SK-N-SH treated with all-trans-retinoic acid at 6 μM for 48 hours (cell line): ENCODE measurements at regions not wholly inside any gene's neighbourhood (a gene's known extent, or its start where the extent isn't known, plus 50 kb on each side); places are given as distances from the start of the nearest gene placed in this dataset.

Source experiments
- ATAC-seq: fragments of 200-7000 bp; cut with Tn5 transposase; 3 replicates; pipeline ENCODE4 v1.9.1; 2020; ENCODE audit warnings: mild to moderate bottlenecking, moderate library complexity
- ARNTL ChIP-seq: fragments of 450-650 bp; formaldehyde crosslinking; IDR thresholded peaks from 2 replicates; pipeline ENCODE4 v1.5.0; 2020; ENCODE audit warnings: low read depth, mild to moderate bottlenecking, moderate library complexity, borderline replicate concordance
- CSDC2 ChIP-seq: fragments of 250-450 bp; sonication (Bioruptor Pico); IDR thresholded peaks from 2 replicates; pipeline ENCODE4 v1.5.0; 2020; ENCODE audit warnings: mild to moderate bottlenecking, moderate library complexity
- ESRRG ChIP-seq: fragments of 250-450 bp; sonication (Bioruptor Pico); IDR thresholded peaks from 2 replicates; pipeline ENCODE4 v1.6.1; 2021; ENCODE audit warnings: mild to moderate bottlenecking
- ISL1 ChIP-seq: fragments of 250-450 bp; sonication (Bioruptor Pico); IDR thresholded peaks from 2 replicates; pipeline ENCODE4 v2.1.2; 2022; ENCODE audit warnings: mild to moderate bottlenecking, moderate library complexity
- OSR1 ChIP-seq: fragments of 250-450 bp; sonication (Bioruptor Pico); IDR thresholded peaks from 2 replicates; pipeline ENCODE4 v1.8.0; 2022; ENCODE audit warnings: moderate library complexity, mild to moderate bottlenecking, inconsistent platforms
- PPARA ChIP-seq: fragments of 250-450 bp; sonication (Bioruptor Pico); IDR thresholded peaks from 2 replicates; pipeline ENCODE4 v1.5.0; 2020; ENCODE audit warnings: mild to moderate bottlenecking, borderline replicate concordance
- RARB ChIP-seq: fragments of 250-450 bp; sonication (Bioruptor Pico); IDR thresholded peaks from 2 replicates; pipeline ENCODE4 v1.8.0; 2021; ENCODE audit warnings: mild to moderate bottlenecking, moderate library complexity
- SNAI2 ChIP-seq: fragments of 250-450 bp; sonication (Bioruptor Pico); IDR thresholded peaks from 2 replicates; pipeline ENCODE4 v1.5.0; 2020; ENCODE audit warnings: mild to moderate bottlenecking, moderate library complexity
- TCF4 ChIP-seq: fragments of 250-450 bp; sonication (Bioruptor Pico); IDR thresholded peaks from 2 replicates; pipeline ENCODE4 v1.8.0; 2021; ENCODE audit warnings: mild to moderate bottlenecking, moderate library complexity, borderline replicate concordance
- TOX ChIP-seq: fragments of 250-450 bp; sonication (Bioruptor Pico); IDR thresholded peaks from 2 replicates; pipeline ENCODE4 v1.8.0; 2021; ENCODE audit warnings: mild to moderate bottlenecking, moderate library complexity, borderline replicate concordance
- ZFP3 ChIP-seq: fragments of 250-450 bp; sonication (Bioruptor Pico); IDR thresholded peaks from 2 replicates; pipeline ENCODE4 v1.5.0; 2020; ENCODE audit warnings: mild to moderate bottlenecking, moderate library complexity
- ZFP30 ChIP-seq: fragments of 450-650 bp; formaldehyde crosslinking; IDR thresholded peaks from 2 replicates; pipeline ENCODE4 v1.5.0; 2022; ENCODE audit warnings: mild to moderate bottlenecking, moderate library complexity
- ZNF565 ChIP-seq: fragments of 450-650 bp; formaldehyde crosslinking; conservative IDR thresholded peaks from 2 replicates; pipeline ENCODE4 v1.5.0; 2020; ENCODE audit warnings: low read depth, mild to moderate bottlenecking, moderate library complexity
- ZNF70 ChIP-seq: fragments of 450-650 bp; formaldehyde crosslinking; IDR thresholded peaks from 2 replicates; pipeline ENCODE4 v1.5.0; 2020; ENCODE audit warnings: mild to moderate bottlenecking, moderate library complexity
- TF ChIP-seq, protein P1 (sequence below): fragments of 250-450 bp; sonication (Bioruptor Pico); IDR thresholded peaks from 2 replicates; pipeline ENCODE4 v1.8.0; 2021; ENCODE audit warnings: low read depth, mild to moderate bottlenecking, moderate library complexity, borderline replicate concordance
- TF ChIP-seq, protein P2 (sequence below): fragments of 250-450 bp; sonication (Bioruptor Pico); IDR thresholded peaks from 2 replicates; pipeline ENCODE4 v1.5.0; 2020; ENCODE audit warnings: mild to moderate bottlenecking, moderate library complexity
- TF ChIP-seq, protein P3 (sequence below): fragments of 250-450 bp; sonication (Bioruptor Pico); IDR thresholded peaks from 2 replicates; pipeline ENCODE4 v1.8.0; 2020; ENCODE audit warnings: mild to moderate bottlenecking, moderate library complexity, borderline replicate concordance
- TF ChIP-seq, protein P4 (sequence below): fragments of 250-450 bp; sonication (Bioruptor Pico); IDR thresholded peaks from 2 replicates; pipeline ENCODE4 v1.5.1; 2021; ENCODE audit warnings: mild to moderate bottlenecking, moderate library complexity
- TF ChIP-seq, protein P5 (sequence below): fragments of 250-450 bp; sonication (Bioruptor Pico); IDR thresholded peaks from 2 replicates; pipeline ENCODE4 v1.5.1; 2020; ENCODE audit warnings: low read depth, mild to moderate bottlenecking, moderate library complexity

DNA sequence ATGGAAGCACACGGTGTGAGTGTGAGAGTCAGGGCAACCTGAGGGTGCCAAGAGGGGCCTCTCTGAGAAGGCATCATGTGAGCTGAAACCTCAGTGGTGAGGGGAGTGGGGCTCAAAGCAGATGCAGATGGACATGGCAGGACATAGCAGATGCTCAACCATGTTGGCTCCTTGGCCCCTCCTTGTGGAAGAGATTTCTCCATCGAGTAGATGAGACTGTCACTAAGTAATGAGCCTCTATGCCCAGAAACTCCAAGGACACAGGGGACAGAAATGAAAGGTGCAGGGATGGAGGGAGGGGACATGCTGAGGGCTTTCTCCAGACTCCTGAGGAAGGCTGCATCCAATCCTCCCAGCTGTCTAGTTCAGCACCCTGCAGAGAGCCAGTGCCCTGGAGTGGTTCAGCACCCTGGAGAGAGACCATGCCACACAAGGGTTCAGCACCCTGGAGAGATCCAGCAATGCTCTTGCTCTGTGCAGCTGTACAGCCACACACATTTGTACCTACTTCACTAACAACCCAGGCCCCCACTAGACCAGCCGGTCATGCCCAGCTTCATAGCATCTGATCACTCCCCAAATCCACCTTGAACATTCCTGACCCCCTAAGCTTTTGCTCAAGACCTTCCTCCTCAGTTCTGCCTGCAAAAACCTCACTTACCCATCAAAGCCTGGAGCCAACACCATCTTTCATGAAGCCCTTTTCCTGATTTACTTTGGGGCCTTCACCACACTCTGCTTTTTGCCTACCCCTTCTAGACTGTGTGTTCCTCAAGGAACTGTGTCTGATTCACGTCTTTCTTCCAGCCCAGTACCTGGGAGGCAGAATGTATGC, 252.0 kb downstream of the CTTN start:
- 0 out of 2 replicates have a peak, but pooled peaks have one; percentile 77 for TF ChIP-seq PPARA
- TF ChIP-seq RARB (CRISPR knock-in tag) = no peak
- TF ChIP-seq, protein P1, sequence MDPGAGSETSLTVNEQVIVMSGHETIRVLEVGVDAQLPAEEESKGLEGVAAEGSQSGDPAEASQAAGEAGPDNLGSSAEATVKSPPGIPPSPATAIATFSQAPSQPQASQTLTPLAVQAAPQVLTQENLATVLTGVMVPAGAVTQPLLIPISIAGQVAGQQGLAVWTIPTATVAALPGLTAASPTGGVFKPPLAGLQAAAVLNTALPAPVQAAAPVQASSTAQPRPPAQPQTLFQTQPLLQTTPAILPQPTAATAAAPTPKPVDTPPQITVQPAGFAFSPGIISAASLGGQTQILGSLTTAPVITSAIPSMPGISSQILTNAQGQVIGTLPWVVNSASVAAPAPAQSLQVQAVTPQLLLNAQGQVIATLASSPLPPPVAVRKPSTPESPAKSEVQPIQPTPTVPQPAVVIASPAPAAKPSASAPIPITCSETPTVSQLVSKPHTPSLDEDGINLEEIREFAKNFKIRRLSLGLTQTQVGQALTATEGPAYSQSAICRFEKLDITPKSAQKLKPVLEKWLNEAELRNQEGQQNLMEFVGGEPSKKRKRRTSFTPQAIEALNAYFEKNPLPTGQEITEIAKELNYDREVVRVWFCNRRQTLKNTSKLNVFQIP = no peak
- TF ChIP-seq, protein P2, sequence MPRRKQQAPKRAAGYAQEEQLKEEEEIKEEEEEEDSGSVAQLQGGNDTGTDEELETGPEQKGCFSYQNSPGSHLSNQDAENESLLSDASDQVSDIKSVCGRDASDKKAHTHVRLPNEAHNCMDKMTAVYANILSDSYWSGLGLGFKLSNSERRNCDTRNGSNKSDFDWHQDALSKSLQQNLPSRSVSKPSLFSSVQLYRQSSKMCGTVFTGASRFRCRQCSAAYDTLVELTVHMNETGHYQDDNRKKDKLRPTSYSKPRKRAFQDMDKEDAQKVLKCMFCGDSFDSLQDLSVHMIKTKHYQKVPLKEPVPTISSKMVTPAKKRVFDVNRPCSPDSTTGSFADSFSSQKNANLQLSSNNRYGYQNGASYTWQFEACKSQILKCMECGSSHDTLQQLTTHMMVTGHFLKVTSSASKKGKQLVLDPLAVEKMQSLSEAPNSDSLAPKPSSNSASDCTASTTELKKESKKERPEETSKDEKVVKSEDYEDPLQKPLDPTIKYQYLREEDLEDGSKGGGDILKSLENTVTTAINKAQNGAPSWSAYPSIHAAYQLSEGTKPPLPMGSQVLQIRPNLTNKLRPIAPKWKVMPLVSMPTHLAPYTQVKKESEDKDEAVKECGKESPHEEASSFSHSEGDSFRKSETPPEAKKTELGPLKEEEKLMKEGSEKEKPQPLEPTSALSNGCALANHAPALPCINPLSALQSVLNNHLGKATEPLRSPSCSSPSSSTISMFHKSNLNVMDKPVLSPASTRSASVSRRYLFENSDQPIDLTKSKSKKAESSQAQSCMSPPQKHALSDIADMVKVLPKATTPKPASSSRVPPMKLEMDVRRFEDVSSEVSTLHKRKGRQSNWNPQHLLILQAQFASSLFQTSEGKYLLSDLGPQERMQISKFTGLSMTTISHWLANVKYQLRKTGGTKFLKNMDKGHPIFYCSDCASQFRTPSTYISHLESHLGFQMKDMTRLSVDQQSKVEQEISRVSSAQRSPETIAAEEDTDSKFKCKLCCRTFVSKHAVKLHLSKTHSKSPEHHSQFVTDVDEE (CRISPR knock-in tag) = peak; percentile 79; the same call in 1 of the 2 replicates
- TF ChIP-seq ZFP3 (CRISPR knock-in tag) = peak; percentile 47; the same call in 1 of the 2 replicates
- no peak; the same call in 2 of the 3 replicates for ATAC-seq

DNA sequence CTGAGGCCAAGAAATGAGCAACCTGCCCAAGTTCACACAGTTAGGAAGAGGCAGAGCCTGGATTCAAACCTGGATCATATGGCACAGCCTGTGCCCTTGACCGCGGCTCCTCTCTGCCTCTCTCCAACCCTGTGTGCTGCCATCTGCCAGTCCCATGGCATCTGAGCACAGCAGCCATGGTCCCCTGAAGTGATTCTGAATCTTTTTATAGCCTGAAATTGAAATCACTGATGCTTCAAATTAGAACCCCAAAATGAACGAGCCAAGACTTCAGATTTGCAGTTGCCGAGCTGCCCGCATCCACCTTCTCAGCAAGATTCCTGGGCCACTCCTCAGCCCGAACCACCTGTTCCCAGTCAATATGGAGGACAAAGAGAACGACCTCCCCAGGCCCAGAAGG, 252.7 kb downstream of the CTTN start:
- ATAC-seq = no peak

DNA sequence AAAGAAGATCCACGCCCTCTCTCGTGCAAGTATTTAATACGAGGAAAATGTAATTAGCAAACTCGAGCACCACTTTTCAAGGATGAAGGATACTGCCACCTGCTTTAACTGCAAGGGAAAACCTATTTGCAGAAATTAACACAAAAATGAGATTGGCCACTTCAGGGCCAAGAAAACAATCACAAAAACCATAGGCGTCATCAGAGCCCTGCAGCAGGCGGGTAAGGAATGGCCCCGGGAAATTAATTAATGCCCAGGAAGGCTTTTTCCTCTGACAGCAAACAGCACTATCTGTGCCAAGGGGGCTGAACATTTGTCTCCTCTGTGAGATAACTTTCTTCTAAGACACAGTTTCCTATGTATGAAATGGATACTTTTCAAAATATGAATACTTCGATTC, 255.7 kb downstream of the CTTN start:
- no peak for ATAC-seq
- TF ChIP-seq PPARA (no peak), ARNTL (no peak), TCF4 (no peak), RARB (CRISPR knock-in tag) (no peak)
- TF ChIP-seq, protein P3, sequence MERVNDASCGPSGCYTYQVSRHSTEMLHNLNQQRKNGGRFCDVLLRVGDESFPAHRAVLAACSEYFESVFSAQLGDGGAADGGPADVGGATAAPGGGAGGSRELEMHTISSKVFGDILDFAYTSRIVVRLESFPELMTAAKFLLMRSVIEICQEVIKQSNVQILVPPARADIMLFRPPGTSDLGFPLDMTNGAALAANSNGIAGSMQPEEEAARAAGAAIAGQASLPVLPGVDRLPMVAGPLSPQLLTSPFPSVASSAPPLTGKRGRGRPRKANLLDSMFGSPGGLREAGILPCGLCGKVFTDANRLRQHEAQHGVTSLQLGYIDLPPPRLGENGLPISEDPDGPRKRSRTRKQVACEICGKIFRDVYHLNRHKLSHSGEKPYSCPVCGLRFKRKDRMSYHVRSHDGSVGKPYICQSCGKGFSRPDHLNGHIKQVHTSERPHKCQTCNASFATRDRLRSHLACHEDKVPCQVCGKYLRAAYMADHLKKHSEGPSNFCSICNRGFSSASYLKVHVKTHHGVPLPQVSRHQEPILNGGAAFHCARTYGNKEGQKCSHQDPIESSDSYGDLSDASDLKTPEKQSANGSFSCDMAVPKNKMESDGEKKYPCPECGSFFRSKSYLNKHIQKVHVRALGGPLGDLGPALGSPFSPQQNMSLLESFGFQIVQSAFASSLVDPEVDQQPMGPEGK (CRISPR knock-in tag) = no peak
- TF ChIP-seq, protein P4, sequence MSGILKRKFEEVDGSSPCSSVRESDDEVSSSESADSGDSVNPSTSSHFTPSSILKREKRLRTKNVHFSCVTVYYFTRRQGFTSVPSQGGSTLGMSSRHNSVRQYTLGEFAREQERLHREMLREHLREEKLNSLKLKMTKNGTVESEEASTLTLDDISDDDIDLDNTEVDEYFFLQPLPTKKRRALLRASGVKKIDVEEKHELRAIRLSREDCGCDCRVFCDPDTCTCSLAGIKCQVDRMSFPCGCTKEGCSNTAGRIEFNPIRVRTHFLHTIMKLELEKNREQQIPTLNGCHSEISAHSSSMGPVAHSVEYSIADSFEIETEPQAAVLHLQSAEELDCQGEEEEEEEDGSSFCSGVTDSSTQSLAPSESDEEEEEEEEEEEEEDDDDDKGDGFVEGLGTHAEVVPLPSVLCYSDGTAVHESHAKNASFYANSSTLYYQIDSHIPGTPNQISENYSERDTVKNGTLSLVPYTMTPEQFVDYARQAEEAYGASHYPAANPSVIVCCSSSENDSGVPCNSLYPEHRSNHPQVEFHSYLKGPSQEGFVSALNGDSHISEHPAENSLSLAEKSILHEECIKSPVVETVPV (CRISPR knock-in tag) = no peak

More for the DNA sequence above, 252.7 kb downstream of the CTTN start:
- TF ChIP-seq RARB (CRISPR knock-in tag) (no peak), PPARA (no peak), ESRRG (CRISPR knock-in tag) (no peak), CSDC2 (CRISPR knock-in tag) (no peak), SNAI2 (CRISPR knock-in tag) (no peak)

DNA sequence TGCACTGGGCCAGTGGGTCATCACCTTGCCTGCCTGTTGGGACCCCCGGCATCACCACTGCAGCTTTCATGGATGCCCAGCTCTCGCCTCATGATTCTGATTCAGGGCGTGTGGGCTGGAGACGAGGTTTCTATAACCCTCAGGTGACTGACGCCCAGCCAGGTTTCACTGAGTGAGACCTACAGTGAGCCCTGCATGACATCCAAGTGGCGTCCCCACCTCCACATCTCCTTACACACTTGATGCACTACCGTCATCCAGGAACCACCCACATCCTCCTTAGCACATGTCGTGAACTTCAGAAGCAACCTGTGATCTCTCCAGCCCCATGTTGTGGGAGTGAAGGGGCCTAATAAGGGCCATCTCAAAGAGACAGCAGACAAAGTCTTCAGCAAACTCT, 257.5 kb downstream of the CTTN start:
- TF ChIP-seq ZNF70 (CRISPR knock-in tag) = no peak
- TF ChIP-seq SNAI2 (CRISPR knock-in tag) = no peak
- no peak for TF ChIP-seq RARB (CRISPR knock-in tag)
- TF ChIP-seq ZFP3 (CRISPR knock-in tag) = no peak
- TF ChIP-seq ISL1 (CRISPR knock-in tag) = no peak
- TF ChIP-seq CSDC2 (CRISPR knock-in tag) = no peak
- no peak for TF ChIP-seq ZFP30 (CRISPR knock-in tag)
- TF ChIP-seq ZNF565 (CRISPR knock-in tag) = no peak
- TF ChIP-seq, protein P3 (CRISPR knock-in tag) = no peak
- TF ChIP-seq ESRRG (CRISPR knock-in tag) = no peak
- TF ChIP-seq, protein P5, sequence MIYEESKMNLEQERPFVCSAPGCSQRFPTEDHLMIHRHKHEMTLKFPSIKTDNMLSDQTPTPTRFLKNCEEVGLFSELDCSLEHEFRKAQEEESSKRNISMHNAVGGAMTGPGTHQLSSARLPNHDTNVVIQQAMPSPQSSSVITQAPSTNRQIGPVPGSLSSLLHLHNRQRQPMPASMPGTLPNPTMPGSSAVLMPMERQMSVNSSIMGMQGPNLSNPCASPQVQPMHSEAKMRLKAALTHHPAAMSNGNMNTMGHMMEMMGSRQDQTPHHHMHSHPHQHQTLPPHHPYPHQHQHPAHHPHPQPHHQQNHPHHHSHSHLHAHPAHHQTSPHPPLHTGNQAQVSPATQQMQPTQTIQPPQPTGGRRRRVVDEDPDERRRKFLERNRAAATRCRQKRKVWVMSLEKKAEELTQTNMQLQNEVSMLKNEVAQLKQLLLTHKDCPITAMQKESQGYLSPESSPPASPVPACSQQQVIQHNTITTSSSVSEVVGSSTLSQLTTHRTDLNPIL (CRISPR knock-in tag) = no peak
- no peak for TF ChIP-seq ARNTL
- no peak for TF ChIP-seq TOX
- TF ChIP-seq OSR1 = no peak

More for the DNA sequence above, 257.5 kb downstream of the CTTN start:
- no peak for ATAC-seq
